ENCODE measurements at regions not wholly inside any gene's neighbourhood (a gene's known extent, or its start where the extent isn't known, plus 50 kb on each side); places are given as distances from the start of the nearest gene placed in this dataset.
"Not testable (repeated sequence)": the region's sequence is repeated elsewhere in the genome, so short reads cannot be mapped to it uniquely, and the experiment has no call there.

DNA sequence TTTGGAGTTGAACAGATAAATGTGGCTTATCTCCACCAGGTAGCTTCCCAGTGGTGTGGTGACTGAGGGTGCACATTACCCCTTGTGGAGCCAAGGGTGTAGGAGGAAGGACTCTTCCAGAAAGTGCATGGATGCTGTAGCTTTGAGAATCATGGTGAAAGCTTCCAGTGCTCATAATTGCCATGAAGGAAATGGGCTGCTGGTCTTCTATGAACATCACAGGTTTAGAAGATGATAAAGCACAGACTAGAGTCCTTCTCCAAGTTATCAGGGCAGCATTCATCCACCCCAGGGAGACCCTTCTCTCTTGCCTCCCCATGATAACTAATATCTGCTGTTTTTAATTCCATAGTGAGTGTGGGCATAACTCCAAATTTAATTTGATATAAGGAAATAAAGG is 93.4 kb upstream of the CHD1 start:
- TF ChIP-seq, protein P1, sequence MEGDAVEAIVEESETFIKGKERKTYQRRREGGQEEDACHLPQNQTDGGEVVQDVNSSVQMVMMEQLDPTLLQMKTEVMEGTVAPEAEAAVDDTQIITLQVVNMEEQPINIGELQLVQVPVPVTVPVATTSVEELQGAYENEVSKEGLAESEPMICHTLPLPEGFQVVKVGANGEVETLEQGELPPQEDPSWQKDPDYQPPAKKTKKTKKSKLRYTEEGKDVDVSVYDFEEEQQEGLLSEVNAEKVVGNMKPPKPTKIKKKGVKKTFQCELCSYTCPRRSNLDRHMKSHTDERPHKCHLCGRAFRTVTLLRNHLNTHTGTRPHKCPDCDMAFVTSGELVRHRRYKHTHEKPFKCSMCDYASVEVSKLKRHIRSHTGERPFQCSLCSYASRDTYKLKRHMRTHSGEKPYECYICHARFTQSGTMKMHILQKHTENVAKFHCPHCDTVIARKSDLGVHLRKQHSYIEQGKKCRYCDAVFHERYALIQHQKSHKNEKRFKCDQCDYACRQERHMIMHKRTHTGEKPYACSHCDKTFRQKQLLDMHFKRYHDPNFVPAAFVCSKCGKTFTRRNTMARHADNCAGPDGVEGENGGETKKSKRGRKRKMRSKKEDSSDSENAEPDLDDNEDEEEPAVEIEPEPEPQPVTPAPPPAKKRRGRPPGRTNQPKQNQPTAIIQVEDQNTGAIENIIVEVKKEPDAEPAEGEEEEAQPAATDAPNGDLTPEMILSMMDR (IDR thresholded peaks at IDR 0.05; ENCODE audit: extremely low read depth, missing control alignments), result no peak
- no peak for DNase-seq (ENCODE audit: low spot score)

DNA sequence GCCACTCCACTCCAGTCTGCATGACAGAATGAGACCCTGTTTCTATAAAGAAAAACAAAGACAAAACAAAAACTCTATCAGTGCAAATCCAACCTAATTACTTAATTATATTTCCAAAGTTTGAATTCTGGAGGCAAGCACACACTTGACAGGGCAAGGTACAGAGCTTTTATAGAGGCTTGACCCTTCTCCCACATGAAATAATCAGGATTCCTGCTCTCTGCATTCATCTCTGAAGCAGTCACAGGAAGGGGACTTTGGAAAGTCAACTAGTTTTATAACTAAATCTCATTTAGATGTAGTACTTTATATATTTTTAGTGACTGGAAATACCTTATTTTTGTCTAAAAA is 91.9 kb upstream of the CHD1 start:
- no peak for DNase-seq (ENCODE audit: low spot score)
- TF ChIP-seq, protein P1 (IDR thresholded peaks at IDR 0.05; ENCODE audit: extremely low read depth, missing control alignments), result no peak

DNA sequence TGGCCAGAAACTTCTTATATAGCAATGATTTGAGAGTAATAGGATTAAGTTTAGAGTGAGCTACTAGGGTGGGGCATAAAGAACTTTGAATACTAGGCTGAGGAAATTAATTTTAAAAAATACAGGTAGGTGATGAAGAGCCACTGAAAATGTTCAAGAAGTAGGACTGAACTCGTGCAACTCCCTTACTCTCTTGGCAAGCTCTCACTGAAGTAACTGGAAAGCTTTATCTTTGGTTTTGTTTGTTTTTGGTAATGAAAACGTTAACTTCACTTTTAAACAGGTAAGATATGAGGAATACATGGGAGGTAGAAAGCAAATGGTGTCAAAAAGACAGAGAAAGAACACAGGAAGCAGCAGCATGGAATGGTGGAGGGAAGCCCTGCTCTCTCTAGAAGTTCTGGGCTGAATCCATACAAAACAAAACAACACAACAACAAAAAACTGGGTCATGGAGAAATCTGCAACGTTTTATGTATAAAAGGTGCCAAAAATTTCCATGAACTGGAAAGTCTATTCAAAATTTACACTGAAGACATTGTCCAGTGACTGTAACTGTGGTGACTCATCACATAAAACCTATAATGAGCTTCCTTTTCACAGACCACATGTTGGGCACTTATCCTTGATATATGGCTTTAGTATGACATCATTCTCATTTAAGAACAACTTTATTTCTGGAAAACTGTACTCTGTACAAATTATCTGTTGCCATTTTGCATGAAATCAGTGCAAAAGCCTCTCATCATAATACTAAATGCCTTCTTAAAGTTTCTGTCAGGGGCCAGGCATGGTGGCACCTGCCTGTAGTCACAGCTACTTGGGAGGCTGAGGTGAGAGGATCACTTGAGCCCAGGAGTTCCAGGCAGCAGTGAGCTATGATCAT is 91.2 kb upstream of the CHD1 start:
- DNase-seq (ENCODE audit: low spot score), result no peak

DNA sequence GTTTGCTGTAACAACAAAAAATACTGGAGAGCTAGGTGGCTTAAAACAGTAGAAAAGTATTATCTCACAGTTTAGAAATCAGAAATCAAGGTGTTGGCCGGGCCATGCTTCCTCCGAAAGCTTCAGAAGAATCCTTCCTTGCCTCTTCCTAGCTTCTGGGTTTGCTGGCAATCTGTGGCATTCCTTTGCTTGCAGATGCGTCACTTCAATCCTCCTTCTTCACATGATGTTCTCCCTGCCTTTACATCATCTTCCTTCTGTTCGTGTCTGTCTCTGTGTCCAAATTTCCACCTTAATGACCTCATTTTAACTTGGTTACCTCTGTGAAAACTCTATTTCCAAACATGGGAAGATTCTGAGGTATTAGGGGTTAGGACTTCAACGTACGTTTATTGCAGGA is 90.4 kb upstream of the CHD1 start:
- no peak for DNase-seq (ENCODE audit: low spot score)
- TF ChIP-seq, protein P1 (IDR thresholded peaks at IDR 0.05; ENCODE audit: extremely low read depth, missing control alignments), result no peak

More for the DNA sequence above, 91.2 kb upstream of the CHD1 start:
- TF ChIP-seq, protein P1 (IDR thresholded peaks at IDR 0.05; ENCODE audit: extremely low read depth, missing control alignments), result no peak

DNA sequence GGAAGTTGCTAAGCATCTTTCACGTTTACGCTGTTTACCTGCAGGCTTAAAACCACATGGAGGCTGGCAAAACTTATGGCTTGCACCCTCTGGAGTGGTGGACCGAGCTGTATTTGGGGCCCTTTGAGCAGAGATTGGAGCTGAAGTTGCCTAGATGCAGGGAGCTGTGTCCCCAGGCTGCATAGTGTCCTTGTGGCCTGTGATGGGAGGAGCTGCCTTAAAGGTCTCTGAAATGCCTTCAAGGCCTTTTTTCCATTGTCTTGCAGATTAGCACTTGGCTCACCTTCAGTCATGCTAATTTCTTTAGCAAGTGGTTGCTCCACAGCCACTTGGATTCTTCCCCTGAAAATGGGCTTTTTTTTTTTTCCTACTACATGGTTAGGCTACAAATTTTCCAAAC is 81.5 kb upstream of the CHD1 start:
- DNase-seq (ENCODE audit: low spot score), result no peak
- TF ChIP-seq, protein P1 (IDR thresholded peaks at IDR 0.05; ENCODE audit: extremely low read depth, missing control alignments), result no peak

DNA sequence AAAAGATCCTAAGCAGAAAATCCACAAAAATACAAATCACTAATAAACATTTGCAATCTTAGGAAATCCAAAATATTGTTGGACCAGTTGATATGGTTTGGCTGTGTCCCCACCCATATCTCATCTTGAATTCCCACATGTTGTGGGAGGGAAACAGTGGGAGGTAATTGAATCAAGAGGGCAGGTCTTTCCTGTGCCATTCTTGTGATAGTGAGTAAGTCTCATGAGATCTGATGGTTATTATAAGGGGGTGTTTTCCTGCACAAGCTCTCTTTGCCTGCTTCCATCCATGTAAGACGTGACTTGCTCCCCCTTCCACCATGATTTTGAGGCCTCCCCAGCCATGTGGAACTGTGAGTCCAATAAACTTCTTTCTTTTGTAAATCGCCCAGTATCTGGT is 79.2 kb upstream of the CHD1 start:
- not testable (repeated sequence) for DNase-seq (ENCODE audit: low spot score)

DNA sequence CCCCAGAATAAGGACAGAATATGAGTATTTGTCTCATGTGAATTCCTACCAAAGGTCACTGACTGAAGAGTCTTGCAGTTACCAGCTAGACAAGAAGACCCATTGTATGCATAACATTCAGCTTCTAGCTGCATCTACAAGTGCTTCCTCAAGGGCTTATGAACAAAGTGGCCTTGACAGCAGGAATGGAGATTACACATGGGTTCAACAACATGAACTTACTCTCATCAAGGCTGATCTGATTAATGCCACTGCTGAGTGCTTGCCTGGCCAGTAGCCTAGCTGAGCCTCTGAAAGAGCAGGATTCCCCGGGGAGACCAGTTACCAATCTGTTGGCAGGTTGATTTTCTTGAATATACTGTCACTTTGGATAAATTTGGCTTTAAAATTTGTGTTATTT is 76.7 kb upstream of the CHD1 start:
- TF ChIP-seq, protein P1 (IDR thresholded peaks at IDR 0.05; ENCODE audit: extremely low read depth, missing control alignments), result no peak
- DNase-seq (ENCODE audit: low spot score), result no peak

DNA sequence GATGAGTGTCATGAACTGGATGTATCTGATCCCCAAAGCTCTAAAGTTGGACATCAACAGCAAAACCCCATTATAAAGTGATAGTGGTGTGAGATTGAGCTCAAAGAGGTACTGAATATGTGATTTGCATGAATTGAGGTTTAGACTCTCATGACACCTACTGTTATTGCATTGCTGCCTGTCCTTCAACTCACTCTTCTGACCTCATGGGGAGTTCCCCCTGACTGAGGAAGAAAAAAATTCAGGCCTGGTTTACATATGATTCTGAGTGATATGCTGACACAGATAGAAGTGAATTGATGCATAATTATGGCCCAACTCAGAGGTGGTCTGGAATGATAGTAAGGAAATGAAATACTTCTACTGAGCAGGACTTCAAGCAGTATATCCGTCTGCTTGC is 76.2 kb upstream of the CHD1 start:
- DNase-seq (ENCODE audit: low spot score), result peak; percentile 69
- TF ChIP-seq, protein P1 (IDR thresholded peaks at IDR 0.05; ENCODE audit: extremely low read depth, missing control alignments), result no peak

Data from GM20000 (cell line).